AG09319 (cell line): ENCODE measurements at regions not wholly inside any gene's neighbourhood (a gene's known extent, or its start where the extent isn't known, plus 50 kb on each side); places are given as distances from the start of the nearest gene placed in this dataset.

Experiments
- DNase-seq: peaks from one replicate; pipeline ENCODE4 v3.0.0-alpha.2; 2010; ENCODE audit warnings: low read depth; ENCODE audit errors: extremely low read depth
- TF ChIP-seq, protein P1 (sequence below): IDR thresholded peaks from 2 replicates; pipeline ENCODE4 v1.5.1; 2011; ENCODE audit warnings: low read depth, mild to moderate bottlenecking, inconsistent platforms, low read length, moderate library complexity

DNA sequence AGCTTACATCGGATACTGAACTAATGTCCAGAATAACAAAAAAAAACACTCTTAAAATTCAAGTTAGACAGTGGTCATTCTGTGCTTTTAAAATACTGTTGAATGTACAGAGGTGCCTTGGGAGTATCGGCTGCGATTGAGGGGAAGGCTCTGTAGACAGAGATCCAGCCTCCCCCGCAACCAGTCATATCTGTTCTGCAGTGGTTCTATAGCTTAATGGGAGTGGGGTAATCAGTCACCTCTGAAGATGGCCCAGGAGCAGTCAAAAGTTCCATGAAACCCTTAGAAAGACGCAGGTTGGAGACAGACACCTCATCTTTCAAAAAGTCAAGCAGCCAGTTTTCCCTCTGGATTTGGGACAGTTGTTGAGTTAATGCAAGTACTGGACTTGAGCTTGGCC, 1486.6 kb upstream of the TMEM132C start:
- TF ChIP-seq, protein P1, sequence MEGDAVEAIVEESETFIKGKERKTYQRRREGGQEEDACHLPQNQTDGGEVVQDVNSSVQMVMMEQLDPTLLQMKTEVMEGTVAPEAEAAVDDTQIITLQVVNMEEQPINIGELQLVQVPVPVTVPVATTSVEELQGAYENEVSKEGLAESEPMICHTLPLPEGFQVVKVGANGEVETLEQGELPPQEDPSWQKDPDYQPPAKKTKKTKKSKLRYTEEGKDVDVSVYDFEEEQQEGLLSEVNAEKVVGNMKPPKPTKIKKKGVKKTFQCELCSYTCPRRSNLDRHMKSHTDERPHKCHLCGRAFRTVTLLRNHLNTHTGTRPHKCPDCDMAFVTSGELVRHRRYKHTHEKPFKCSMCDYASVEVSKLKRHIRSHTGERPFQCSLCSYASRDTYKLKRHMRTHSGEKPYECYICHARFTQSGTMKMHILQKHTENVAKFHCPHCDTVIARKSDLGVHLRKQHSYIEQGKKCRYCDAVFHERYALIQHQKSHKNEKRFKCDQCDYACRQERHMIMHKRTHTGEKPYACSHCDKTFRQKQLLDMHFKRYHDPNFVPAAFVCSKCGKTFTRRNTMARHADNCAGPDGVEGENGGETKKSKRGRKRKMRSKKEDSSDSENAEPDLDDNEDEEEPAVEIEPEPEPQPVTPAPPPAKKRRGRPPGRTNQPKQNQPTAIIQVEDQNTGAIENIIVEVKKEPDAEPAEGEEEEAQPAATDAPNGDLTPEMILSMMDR: no peak
- no peak for DNase-seq

DNA sequence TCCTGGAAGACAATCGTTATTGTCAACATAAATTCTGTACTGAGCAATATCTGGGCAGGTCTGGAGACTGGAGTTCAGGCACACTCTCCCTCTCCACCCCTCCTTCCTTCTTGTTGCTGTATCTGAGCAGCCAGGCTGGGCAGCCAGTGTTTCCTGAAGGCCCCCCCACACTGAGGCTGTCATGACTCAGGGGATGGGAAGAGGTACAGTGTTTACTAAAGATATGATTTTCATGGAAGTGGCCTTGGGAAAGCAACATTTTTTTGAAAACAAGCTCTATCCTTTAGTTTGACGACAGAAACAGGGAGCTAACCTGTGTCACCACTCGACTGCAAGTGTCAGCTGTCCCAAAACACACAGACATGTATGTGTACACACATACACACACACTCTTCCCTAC, 1485.4 kb upstream of the TMEM132C start:
- no peak for DNase-seq

DNA sequence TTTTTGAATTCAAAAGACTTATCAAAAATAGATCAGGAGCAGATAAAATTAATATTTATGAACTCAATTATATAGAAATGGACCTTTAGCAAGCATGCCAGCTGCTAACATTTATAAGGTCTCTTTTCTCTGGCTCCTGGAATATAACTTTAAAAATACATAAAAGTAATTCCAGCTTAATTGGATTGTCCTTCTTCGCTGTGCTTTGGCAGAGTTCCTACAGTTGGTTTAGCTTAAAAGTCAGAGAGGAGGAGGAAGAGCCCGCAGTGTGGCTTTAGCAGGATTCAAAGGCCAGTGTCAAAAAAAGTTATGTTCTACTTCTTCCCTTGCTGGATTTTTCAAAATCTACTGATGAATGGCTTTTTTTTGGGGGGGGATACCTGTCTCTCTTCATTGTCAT, 1484.9 kb upstream of the TMEM132C start:
- DNase-seq: no peak
- TF ChIP-seq, protein P1: no peak

More for the DNA sequence above, 1485.4 kb upstream of the TMEM132C start:
- TF ChIP-seq, protein P1: no peak

DNA sequence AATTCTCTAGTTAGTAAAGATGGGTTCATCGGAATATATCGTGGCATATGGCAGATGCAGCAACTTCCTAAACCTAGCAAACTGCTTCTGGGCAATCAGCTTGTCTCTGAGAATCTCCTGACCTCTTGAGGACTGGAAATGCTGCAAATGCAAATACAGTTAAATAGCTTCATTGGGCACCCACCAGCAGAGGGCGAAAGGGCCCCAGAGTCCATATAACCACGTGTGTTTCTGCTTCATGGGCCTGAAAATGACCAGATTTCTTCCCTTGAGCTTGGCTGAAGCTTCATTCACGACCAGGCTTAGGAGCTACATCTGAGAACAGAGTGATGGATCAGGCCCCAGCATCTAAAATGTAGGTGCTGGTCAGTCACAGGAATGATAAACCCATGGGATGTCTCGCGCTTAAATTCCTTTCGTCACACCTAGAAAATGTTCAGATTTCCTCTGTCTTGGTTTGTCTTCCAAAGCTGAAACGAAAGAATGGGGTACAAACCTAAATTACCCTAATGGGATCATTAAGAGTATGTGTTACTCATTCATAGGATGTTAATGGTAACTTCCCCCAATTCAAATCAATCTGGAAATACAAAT, 1482.5 kb upstream of the TMEM132C start:
- no peak for DNase-seq
- TF ChIP-seq, protein P1: peak; percentile 53

DNA sequence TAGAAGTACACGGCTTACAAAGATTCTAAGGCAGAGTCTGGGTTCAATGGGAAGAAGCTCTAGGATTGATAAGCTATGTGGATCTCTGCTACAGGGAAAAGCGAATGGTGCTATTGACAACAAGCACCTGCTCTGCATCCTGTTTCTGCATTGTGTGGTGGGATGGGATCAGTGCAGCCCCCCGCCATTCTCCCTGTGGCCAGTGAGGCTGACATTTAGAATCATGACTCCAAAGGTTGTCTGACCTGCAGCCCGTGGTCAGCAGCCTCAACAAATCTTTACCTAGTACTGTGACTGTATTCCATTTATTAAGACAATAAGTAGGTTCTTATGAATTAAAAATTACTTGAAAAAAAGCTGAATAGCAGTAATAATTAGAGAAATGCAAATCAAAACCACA, 1477.0 kb upstream of the TMEM132C start:
- DNase-seq: no peak
- TF ChIP-seq, protein P1: no peak

DNA sequence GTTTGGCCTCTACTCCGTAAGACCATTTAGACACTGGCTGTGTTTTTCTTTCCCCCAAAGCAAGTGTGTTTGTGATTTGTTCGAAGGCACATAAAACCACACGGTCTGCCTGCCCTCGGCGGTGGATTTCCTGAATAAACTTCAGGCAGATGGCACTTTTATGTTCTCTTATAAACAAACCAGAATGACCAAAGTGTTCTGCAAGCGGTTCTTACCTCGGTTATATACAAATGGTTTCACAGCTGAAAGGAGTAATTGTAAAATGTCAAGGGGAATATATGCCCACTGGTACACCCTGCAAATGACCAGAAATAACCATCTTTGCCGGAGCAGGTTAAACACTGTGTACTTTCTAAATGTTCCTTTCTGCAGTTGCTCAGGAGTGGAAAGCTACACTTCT, 1475.8 kb upstream of the TMEM132C start:
- TF ChIP-seq, protein P1: no peak
- DNase-seq: no peak

DNA sequence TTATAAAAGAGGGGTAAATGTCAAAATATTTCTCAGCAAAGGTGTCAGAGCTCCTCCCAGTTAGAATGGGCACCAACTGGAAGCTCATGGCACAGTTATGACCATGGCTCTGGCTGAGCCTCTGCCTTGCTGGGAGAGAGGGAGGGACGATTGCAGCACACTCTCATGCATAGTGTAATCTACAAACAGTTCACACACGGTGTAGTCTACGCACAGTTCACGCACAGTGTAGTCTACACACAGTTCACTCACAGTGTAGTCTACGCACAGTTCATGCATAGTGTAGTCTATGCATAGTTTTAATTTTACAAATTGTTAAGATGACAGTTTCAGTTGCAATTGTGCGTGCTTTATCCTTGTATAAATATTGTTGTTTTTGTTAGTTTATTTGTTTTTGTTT, 1474.6 kb upstream of the TMEM132C start:
- TF ChIP-seq, protein P1: no peak
- no peak for DNase-seq
